Spinal cord (tissue), 9 donors: ENCODE measurements at regions not wholly inside any gene's neighbourhood (a gene's known extent, or its start where the extent isn't known, plus 50 kb on each side); places are given as distances from the start of the nearest gene placed in this dataset.

Experiments used
- DNase-seq, 6 donors: peaks; one replicate each; pipeline versions ENCODE4 v3.0.0 to v3.0.0-alpha.2; 2013 to 2015; ENCODE audit warnings: low spot score in 6 of 6, low read depth in 4 of 6
- H3K27ac ChIP-seq: one replicate; pipeline ENCODE4 v1.5.1; 2013; ENCODE audit warnings: low read depth, low read length, control low read depth
- H3K27me3 ChIP-seq: one replicate; pipeline ENCODE4 v1.6.1; 2013; ENCODE audit warnings: low read length; ENCODE audit not compliant: control insufficient read depth, insufficient read depth
- H3K36me3 ChIP-seq: one replicate; pipeline ENCODE4 v1.6.1; 2013; ENCODE audit warnings: low read length; ENCODE audit not compliant: control insufficient read depth, insufficient read depth
- H3K4me1 ChIP-seq: one replicate; pipeline ENCODE4 v1.6.1; 2013; ENCODE audit warnings: low read length; ENCODE audit not compliant: control insufficient read depth, insufficient read depth
- H3K4me3 ChIP-seq: one replicate; pipeline ENCODE4 v1.5.1; 2013; ENCODE audit warnings: low read depth, low read length, control low read depth
- H3K9me3 ChIP-seq: one replicate; pipeline ENCODE4 v1.6.1; 2013; ENCODE audit warnings: low read length; ENCODE audit not compliant: control insufficient read depth, insufficient read depth
- WGBS: methylation state at CpG from one replicate; pipeline ENCODE4 v1.1.5; 2013; ENCODE audit warnings: missing lambda C conversion rate; ENCODE audit not compliant: insufficient coverage; 5-methylcytosine and 5-hydroxymethylcytosine counted together
- donor health status: healthy.

GRCh38 chr10:128630787-128631252 lies 504.6 kb upstream of the MKI67 start:
- Histone ChIP-seq H3K27me3 (no peaks in the 10 kb centered on the region), H3K4me1 (no peaks in the 10 kb centered on the region), H3K36me3 (no peaks in the 10 kb centered on the region), H3K27ac (no peak overlapping the region), H3K4me3 (no peak overlapping the region), H3K9me3 (no peaks in the 10 kb centered on the region)
- 76% methylated on average over 6 of the region's 12 CpGs for WGBS
- no peak for DNase-seq

- Histone ChIP-seq H3K4me3 (no peak overlapping the region), H3K27ac (no peak overlapping the region), H3K4me1 (no peaks in the 10 kb centered on the region), H3K27me3 (no peaks in the 10 kb centered on the region), H3K36me3 (no peaks in the 10 kb centered on the region), H3K9me3 (no peaks in the 10 kb centered on the region)
- peak in 5 of 6 donors; percentile 28 to 86 (median 35) for DNase-seq
- 61% methylated on average over 9 of the region's 12 CpGs for WGBS
Measured at GRCh38 chr10:128631801-128632241, 505.6 kb upstream of the MKI67 start.

GRCh38 chr10:128632694-128633093 lies 506.5 kb upstream of the MKI67 start:
- no peak overlapping the region for H3K27ac ChIP-seq
- H3K4me1 ChIP-seq, result no peaks in the 10 kb centered on the region
- H3K36me3 ChIP-seq, result no peaks in the 10 kb centered on the region
- no peak for DNase-seq
- H3K9me3 ChIP-seq, result no peaks in the 10 kb centered on the region
- no peak overlapping the region for H3K4me3 ChIP-seq
- no peaks in the 10 kb centered on the region for H3K27me3 ChIP-seq
- 95% methylated on average over 7 of the region's 7 CpGs for WGBS

- WGBS, result 65% methylated on average over 6 of the region's 6 CpGs
Measured at GRCh38 chr10:128633864-128634540, 507.8 kb upstream of the MKI67 start.

GRCh38 chr10:128642023-128642422 lies 515.8 kb upstream of the MKI67 start:
- Histone ChIP-seq H3K27ac (no peak overlapping the region), H3K27me3 (no peaks in the 10 kb centered on the region), H3K9me3 (no peaks in the 10 kb centered on the region), H3K4me1 (no peaks in the 10 kb centered on the region), H3K36me3 (no peaks in the 10 kb centered on the region), H3K4me3 (no peak overlapping the region)
- DNase-seq, result no peak
- 86% methylated on average over 3 of the region's 4 CpGs for WGBS

More at GRCh38 chr10:128633864-128634540, 507.8 kb upstream of the MKI67 start:
- Histone ChIP-seq H3K4me3 (no peak overlapping the region), H3K27me3 (no peaks in the 10 kb centered on the region), H3K4me1 (no peaks in the 10 kb centered on the region), H3K27ac (no peak overlapping the region), H3K36me3 (no peaks in the 10 kb centered on the region), H3K9me3 (no peaks in the 10 kb centered on the region)
- peak in 2 of 6 donors; percentile 35 to 59 for DNase-seq

- Histone ChIP-seq H3K4me1 (no peaks in the 10 kb centered on the region), H3K9me3 (no peaks in the 10 kb centered on the region), H3K36me3 (no peaks in the 10 kb centered on the region), H3K27me3 (no peaks in the 10 kb centered on the region), H3K27ac (no peak overlapping the region), H3K4me3 (no peak overlapping the region)
- DNase-seq, result no peak
- WGBS, result no CpG with 5 or more reads among the region's 2 CpGs
Measured at GRCh38 chr10:128642502-128642901, 516.3 kb upstream of the MKI67 start.

GRCh38 chr10:128643658-128644057 lies 517.4 kb upstream of the MKI67 start:
- whole genome bisulfite sequencing, result no CpG with 5 or more reads among the region's 1 CpG
- DNase-seq, result no peak
- Histone ChIP-seq H3K4me1 (no peaks in the 10 kb centered on the region), H3K27ac (no peak overlapping the region), H3K36me3 (no peaks in the 10 kb centered on the region), H3K4me3 (no peak overlapping the region), H3K9me3 (no peaks in the 10 kb centered on the region), H3K27me3 (no peaks in the 10 kb centered on the region)

- no CpG with 5 or more reads among the region's 2 CpGs for WGBS
- Histone ChIP-seq H3K27ac (no peak overlapping the region), H3K27me3 (no peaks in the 10 kb centered on the region), H3K4me3 (no peak overlapping the region), H3K36me3 (no peaks in the 10 kb centered on the region), H3K4me1 (no peaks in the 10 kb centered on the region), H3K9me3 (no peaks in the 10 kb centered on the region)
- no peak for DNase-seq
Measured at GRCh38 chr10:128645486-128645885, 519.3 kb upstream of the MKI67 start.

GRCh38 chr10:128646956-128647355 lies 520.7 kb upstream of the MKI67 start:
- no peaks in the 10 kb centered on the region for H3K36me3 ChIP-seq
- no peak for DNase-seq
- no peaks in the 10 kb centered on the region for H3K4me1 ChIP-seq
- WGBS, result 94% methylated on average over 8 of the region's 10 CpGs
- no peaks in the 10 kb centered on the region for H3K27me3 ChIP-seq
- H3K4me3 ChIP-seq, result no peak overlapping the region
- no peak overlapping the region for H3K27ac ChIP-seq
- no peaks in the 10 kb centered on the region for H3K9me3 ChIP-seq

- no peaks in the 10 kb centered on the region for H3K27me3 ChIP-seq
- peaks cover 6% of the 10 kb centered on the region for H3K4me1 ChIP-seq
- no peaks in the 10 kb centered on the region for H3K9me3 ChIP-seq
- no peak overlapping the region for H3K27ac ChIP-seq
- no peaks in the 10 kb centered on the region for H3K36me3 ChIP-seq
- no peak for DNase-seq
- WGBS, result 34% methylated on average over 8 of the region's 11 CpGs
- no peak overlapping the region for H3K4me3 ChIP-seq
Measured at GRCh38 chr10:128657548-128657947, 531.3 kb upstream of the MKI67 start.
